Gastroesophageal sphincter (tissue), 4 donors: ENCODE measurements at regions not wholly inside any gene's neighbourhood (a gene's known extent, or its start where the extent isn't known, plus 50 kb on each side); places are given as distances from the start of the nearest gene placed in this dataset.
"Not testable (repeated sequence)": the region's sequence is repeated elsewhere in the genome, so short reads cannot be mapped to it uniquely, and the experiment has no call there.

ENCODE experiments used
- ATAC-seq: fragments of 150-250 bp; one replicate; pipeline ENCODE4 v1.9.1; 2016; ENCODE audit warnings: mild to moderate bottlenecking, moderate library complexity
- H3K27ac ChIP-seq, 4 donors: fragments of 200-600 bp; sonication (generic) in 3 of 4; 1 replicate in 3 of 4; 2 replicates in 1 of 4; pipeline ENCODE4 v1.5.1; 2016 to 2019
- H3K27me3 ChIP-seq: fragments of 200-600 bp; sonication (generic); one replicate; pipeline ENCODE4 v1.5.1; 2019
- H3K36me3 ChIP-seq, 2 donors: fragments of 200-600 bp; sonication (generic); one replicate each; pipeline ENCODE4 v1.5.1; 2019; ENCODE audit warnings: control low read depth in 1 of 2
- H3K4me1 ChIP-seq, 3 donors: fragments of 200-600 bp; sonication (generic); 1 replicate in 2 of 3; 2 replicates in 1 of 3; pipeline ENCODE4 v1.5.1; 2016 to 2019; ENCODE audit warnings: control low read depth in 2 of 3
- H3K4me3 ChIP-seq, 2 donors: fragments of 200-600 bp; sonication (generic); one replicate each; pipeline ENCODE4 v1.5.1; 2019; ENCODE audit warnings: mild to moderate bottlenecking in 1 of 2, moderate library complexity in 1 of 2
- H3K9me3 ChIP-seq, 3 donors: fragments of 200-600 bp; sonication (generic); one replicate each; pipeline ENCODE4 v1.5.1; 2017 to 2019; ENCODE audit warnings: control low read depth in 2 of 3
- CTCF ChIP-seq, 4 experiments: fragments of 200-600 bp in 2 of 4; fragments of 450-650 bp in 2 of 4; sonication (generic) in 1 of 4; IDR thresholded peaks; one replicate each; pipeline ENCODE4 v1.5.1; 2017 to 2019; ENCODE audit warnings: antibody characterized with exemption in 4 of 4, mild to moderate bottlenecking in 2 of 4, moderate library complexity in 2 of 4
- EP300 ChIP-seq: sonication (generic); formaldehyde crosslinking; IDR thresholded peaks from one replicate; pipeline ENCODE4 v1.6.1; 2017; ENCODE audit warnings: antibody characterized with exemption, mild to moderate bottlenecking
- POLR2A ChIP-seq, 2 donors: fragments of 450-650 bp; IDR thresholded peaks; one replicate each; pipeline ENCODE4 v1.6.1; 2017; ENCODE audit warnings: antibody characterized with exemption in 2 of 2, mild to moderate bottlenecking in 2 of 2, moderate library complexity in 1 of 2
- POLR2AphosphoS5 ChIP-seq: sonication (generic); formaldehyde crosslinking; IDR thresholded peaks from one replicate; pipeline ENCODE4 v1.6.1; 2017; ENCODE audit warnings: antibody characterized with exemption
- whole genome bisulfite sequencing, 2 donors: methylation state at CpG; one replicate each; pipeline ENCODE4 v1.1.5; 2018; ENCODE audit warnings: low coverage in 1 of 2; 5-methylcytosine and 5-hydroxymethylcytosine counted together

DNA sequence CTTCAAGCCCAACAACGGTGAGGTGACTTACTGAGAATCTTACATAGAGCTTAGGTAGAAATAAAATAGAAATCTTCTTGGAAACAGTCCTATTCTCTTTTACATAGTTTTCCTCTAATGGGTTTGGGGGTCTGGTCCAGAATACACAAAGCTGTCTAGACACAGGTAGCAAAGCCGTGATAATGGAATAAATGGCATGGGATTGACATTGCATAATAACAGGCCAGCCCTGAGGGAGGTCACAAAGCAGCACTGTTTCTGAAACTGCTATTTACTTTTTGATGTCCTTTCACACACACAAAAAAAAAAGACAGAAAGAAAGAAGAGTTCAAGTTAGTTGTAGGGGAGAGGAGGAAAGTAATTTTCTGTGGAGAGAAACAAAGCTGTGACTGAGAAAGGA lies 364.8 kb upstream of the SORCS1 start:
- no peaks in the 10 kb centered on the region for H3K27me3 ChIP-seq
- WGBS, 2 donors, result 77 to 100% methylated on average over 1 to 2 of the region's 2 CpGs
- H3K4me1 ChIP-seq, result no peaks in the 10 kb centered on the region
- no peak overlapping the region for H3K27ac ChIP-seq
- ATAC-seq, result no peak
- TF ChIP-seq CTCF (IDR thresholded peaks at IDR 0.05), result no peak
- no peak for TF ChIP-seq POLR2A (IDR thresholded peaks at IDR 0.05)
- no peak for TF ChIP-seq EP300
- no peak for TF ChIP-seq POLR2AphosphoS5
- H3K4me3 ChIP-seq, result no peak overlapping the region
- H3K9me3 ChIP-seq, result no peaks in the 10 kb centered on the region
- no peaks in the 10 kb centered on the region for H3K36me3 ChIP-seq

- no peaks in the 10 kb centered on the region for H3K36me3 ChIP-seq
- ATAC-seq, result no peak
- TF ChIP-seq EP300 (no peak), CTCF (IDR thresholded peaks at IDR 0.05) (no peak), POLR2A (IDR thresholded peaks at IDR 0.05) (no peak), POLR2AphosphoS5 (no peak)
- H3K27ac ChIP-seq, result no peak overlapping the region
- H3K4me3 ChIP-seq, result no peak overlapping the region
- no peaks in the 10 kb centered on the region for H3K9me3 ChIP-seq
- no peaks in the 10 kb centered on the region for H3K27me3 ChIP-seq
- no peaks in the 10 kb centered on the region for H3K4me1 ChIP-seq
- WGBS, 2 donors, result 96 to 98% methylated on average over 4 of the region's 4 CpGs
These were observed 355.8 kb upstream of the SORCS1 start for GRCh38 chr10:107520348-107520747.

DNA sequence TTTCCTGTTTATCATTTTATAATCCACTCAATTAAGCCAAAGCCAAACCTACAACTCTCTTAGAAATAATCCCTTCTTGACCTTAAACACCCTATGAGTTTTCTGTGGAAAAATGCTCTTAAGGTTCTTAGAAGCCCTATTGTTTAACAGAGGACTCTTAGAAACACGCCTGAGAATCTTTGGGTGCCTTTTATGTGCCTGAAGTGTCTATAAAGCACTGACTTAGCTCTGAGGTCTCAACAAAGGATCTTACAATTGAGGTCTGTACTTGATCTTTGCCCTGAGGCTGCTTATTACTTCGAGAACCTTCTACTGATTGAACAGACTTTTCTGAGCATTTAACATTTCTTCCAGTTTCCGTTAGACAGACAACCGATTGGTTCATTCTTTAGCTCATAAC lies 353.3 kb upstream of the SORCS1 start:
- WGBS, 2 donors, result 72 to 90% methylated on average over 4 of the region's 4 CpGs
- H3K4me1 ChIP-seq, result no peaks in the 10 kb centered on the region
- H3K36me3 ChIP-seq, result no peaks in the 10 kb centered on the region
- TF ChIP-seq EP300, result no peak
- TF ChIP-seq POLR2AphosphoS5, result no peak
- no peak for TF ChIP-seq POLR2A (IDR thresholded peaks at IDR 0.05)
- TF ChIP-seq CTCF (IDR thresholded peaks at IDR 0.05), result no peak
- H3K27me3 ChIP-seq, result no peaks in the 10 kb centered on the region
- no peak overlapping the region for H3K27ac ChIP-seq
- no peak for ATAC-seq
- H3K4me3 ChIP-seq, result no peak overlapping the region
- no peaks in the 10 kb centered on the region for H3K9me3 ChIP-seq

DNA sequence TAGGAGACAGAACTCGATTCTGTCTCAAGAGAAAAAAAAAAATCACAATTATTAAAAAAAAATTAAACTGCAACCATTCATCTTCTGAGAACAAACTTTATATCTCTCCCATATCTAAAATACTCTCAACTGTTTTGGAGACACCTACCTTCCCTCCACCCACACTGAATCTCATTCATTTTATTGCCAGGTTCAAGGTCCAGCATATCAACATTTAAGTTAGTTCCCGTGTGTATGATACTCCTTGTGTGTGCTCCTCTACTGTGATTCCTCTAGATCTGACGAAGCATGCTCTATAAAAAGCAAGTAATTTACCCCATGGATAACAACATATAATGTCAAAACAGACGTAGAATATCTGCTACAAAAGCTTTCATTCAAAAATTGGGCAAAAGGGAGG lies 351.8 kb upstream of the SORCS1 start:
- Histone ChIP-seq H3K4me3 (no peak overlapping the region), H3K9me3 (no peaks in the 10 kb centered on the region), H3K27me3 (no peaks in the 10 kb centered on the region), H3K36me3 (no peaks in the 10 kb centered on the region), H3K27ac (no peak overlapping the region), H3K4me1 (no peaks in the 10 kb centered on the region)
- WGBS, 2 donors, result 74 to 76% methylated on average over 3 to 4 of the region's 4 CpGs
- no peak for ATAC-seq
- TF ChIP-seq POLR2A (IDR thresholded peaks at IDR 0.05) (no peak), EP300 (no peak), CTCF (IDR thresholded peaks at IDR 0.05) (no peak)

DNA sequence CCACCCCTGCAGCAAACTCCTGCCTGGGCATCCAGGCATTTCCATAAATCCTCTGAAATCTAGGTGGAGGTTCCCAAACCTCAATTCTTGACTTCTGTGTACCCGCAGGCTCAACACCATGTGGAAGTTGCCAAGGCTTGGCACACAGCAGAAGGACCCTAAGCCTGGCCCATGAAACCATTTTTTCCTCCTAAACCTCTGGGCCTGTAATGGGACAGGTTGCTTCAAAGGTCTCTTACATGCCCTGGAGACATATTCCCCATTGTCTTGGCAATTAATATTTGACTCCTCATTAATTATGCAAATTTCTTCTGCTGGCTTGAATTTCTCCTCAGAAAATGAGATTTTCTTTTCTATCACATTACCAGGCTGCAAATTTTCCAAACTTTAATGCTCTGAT lies 339.5 kb upstream of the SORCS1 start:
- not testable (repeated sequence) for H3K4me1 ChIP-seq, H3K4me3 ChIP-seq, H3K27ac ChIP-seq, H3K36me3 ChIP-seq, H3K27me3 ChIP-seq, ATAC-seq, H3K9me3 ChIP-seq
- WGBS, 2 donors, result 40 to 100% methylated on average over 1 of the region's 1 CpG
